ENCODE measurements at regions not wholly inside any gene's neighbourhood (a gene's known extent, or its start where the extent isn't known, plus 50 kb on each side); places are given as distances from the start of the nearest gene placed in this dataset.

DNA sequence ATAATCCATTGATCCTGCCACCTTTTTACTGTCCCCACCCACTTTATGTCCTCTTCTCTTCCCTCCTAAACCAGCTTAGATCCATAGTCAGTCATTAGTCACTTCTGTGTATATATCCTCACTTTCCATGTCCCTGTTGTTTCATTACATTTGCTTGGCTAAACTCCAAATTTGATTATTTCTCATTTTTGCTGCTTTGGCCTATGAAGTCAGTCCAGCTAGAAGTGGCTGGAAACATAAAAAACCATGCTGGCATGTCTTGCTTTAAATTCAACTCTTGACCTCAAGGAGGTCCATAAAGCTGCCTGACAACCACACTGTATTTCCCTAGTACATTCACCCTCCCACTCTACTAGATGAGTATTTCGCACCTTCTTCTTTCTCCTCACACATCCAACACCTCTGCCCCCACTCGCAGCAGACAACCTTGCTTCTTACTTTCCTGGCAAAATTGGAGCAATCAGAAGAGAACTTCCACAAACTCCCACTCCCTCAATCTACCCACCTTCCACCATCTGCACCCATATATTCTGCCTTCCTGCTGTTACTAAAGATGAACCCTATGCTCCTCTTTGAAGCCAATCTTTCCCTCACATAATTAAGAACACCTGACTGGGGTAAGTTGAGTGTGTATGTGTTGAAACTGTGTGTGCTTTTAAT lies 72.1 kb downstream of the ZNF648 start:
- DNase-seq (ENCODE audit: low spot score) = no peak
- in situ Hi-C loops (cut with MboI; ENCODE audit: low sequenced_read_pairs, unreplicated experiment) = no loop called here
- TF ChIP-seq, protein P1, sequence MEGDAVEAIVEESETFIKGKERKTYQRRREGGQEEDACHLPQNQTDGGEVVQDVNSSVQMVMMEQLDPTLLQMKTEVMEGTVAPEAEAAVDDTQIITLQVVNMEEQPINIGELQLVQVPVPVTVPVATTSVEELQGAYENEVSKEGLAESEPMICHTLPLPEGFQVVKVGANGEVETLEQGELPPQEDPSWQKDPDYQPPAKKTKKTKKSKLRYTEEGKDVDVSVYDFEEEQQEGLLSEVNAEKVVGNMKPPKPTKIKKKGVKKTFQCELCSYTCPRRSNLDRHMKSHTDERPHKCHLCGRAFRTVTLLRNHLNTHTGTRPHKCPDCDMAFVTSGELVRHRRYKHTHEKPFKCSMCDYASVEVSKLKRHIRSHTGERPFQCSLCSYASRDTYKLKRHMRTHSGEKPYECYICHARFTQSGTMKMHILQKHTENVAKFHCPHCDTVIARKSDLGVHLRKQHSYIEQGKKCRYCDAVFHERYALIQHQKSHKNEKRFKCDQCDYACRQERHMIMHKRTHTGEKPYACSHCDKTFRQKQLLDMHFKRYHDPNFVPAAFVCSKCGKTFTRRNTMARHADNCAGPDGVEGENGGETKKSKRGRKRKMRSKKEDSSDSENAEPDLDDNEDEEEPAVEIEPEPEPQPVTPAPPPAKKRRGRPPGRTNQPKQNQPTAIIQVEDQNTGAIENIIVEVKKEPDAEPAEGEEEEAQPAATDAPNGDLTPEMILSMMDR (IDR thresholded peaks at IDR 0.05; ENCODE audit: borderline replicate concordance, control extremely low read depth, extremely low read depth, insufficient read depth, missing control alignments) = no peak

DNA sequence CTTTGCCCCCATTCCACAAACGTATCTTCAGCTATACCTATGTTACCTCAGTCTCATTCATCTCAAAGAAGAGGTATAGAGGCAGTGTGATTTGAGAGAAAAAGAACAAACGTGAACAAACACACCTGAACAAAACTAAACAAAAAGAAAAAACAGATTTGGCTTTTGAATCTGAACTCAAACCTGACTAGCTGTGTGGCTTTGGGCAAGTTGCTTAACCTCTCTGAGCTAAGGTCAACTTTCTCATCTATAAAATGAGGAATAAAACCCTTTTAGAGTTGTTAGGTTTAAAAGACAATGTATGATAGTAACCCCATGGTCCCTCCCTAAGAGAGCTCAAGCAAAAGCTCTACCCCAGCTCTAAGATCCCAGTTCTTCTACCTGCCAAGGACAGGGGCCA lies 73.5 kb downstream of the ZNF648 start:
- in situ Hi-C loops (cut with MboI; ENCODE audit: low sequenced_read_pairs, unreplicated experiment) = no loop called here
- DNase-seq (ENCODE audit: low spot score) = no peak
- TF ChIP-seq, protein P1 (IDR thresholded peaks at IDR 0.05; ENCODE audit: borderline replicate concordance, control extremely low read depth, extremely low read depth, insufficient read depth, missing control alignments) = no peak

DNA sequence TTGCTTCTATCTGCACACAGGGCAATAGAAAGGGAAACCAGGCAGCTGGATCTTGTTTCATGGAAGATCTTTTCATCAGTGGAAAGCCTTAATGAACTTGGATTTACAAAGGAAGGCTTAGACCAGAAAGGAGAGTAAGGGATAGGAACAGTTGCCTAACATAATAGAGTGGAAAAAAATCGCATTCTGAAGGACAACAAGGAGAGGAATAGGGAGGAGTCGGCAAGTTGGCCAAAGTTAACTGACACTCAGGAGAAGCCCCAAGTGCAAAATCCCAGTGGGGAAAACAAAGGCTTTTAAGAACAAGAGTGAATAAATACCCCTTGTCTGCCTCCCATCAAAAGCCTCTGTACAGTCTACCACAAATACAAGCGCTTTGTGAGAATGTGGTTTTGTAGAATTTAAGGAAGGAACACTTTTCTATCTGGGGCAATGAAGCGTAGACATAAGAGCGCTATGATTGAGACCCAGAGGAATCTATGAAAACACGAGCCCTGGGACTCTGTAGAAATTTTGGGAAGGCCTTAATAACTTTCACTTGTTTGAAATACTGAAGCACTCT lies 74.1 kb downstream of the ZNF648 start:
- in situ Hi-C loops (cut with MboI; ENCODE audit: low sequenced_read_pairs, unreplicated experiment) = no loop called here
- no peak for DNase-seq (ENCODE audit: low spot score)
- TF ChIP-seq, protein P1 (IDR thresholded peaks at IDR 0.05; ENCODE audit: borderline replicate concordance, control extremely low read depth, extremely low read depth, insufficient read depth, missing control alignments) = no peak

DNA sequence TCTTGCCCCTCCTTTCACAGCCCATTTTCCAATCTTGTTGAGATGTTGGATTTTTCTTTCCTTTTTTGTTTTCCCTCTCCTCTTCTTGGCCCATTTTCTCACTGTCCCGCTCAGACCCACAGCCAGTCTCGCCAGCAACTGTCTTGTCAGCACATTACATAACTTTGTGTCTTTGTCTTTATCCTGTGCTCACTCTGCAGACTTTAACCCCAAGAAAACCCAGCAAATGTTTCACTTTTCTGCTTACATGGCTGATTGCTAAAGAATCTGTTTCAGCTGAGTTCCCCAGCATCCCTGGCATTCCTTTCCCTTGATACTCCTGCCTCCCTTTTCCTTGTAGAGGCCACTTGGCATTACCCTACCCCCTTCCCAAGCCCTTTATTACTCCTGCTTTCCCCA lies 74.6 kb downstream of the ZNF648 start:
- TF ChIP-seq, protein P1 (IDR thresholded peaks at IDR 0.05; ENCODE audit: borderline replicate concordance, control extremely low read depth, extremely low read depth, insufficient read depth, missing control alignments) = no peak
- DNase-seq (ENCODE audit: low spot score) = no peak
- in situ Hi-C loops (cut with MboI; ENCODE audit: low sequenced_read_pairs, unreplicated experiment) = no loop called here

DNA sequence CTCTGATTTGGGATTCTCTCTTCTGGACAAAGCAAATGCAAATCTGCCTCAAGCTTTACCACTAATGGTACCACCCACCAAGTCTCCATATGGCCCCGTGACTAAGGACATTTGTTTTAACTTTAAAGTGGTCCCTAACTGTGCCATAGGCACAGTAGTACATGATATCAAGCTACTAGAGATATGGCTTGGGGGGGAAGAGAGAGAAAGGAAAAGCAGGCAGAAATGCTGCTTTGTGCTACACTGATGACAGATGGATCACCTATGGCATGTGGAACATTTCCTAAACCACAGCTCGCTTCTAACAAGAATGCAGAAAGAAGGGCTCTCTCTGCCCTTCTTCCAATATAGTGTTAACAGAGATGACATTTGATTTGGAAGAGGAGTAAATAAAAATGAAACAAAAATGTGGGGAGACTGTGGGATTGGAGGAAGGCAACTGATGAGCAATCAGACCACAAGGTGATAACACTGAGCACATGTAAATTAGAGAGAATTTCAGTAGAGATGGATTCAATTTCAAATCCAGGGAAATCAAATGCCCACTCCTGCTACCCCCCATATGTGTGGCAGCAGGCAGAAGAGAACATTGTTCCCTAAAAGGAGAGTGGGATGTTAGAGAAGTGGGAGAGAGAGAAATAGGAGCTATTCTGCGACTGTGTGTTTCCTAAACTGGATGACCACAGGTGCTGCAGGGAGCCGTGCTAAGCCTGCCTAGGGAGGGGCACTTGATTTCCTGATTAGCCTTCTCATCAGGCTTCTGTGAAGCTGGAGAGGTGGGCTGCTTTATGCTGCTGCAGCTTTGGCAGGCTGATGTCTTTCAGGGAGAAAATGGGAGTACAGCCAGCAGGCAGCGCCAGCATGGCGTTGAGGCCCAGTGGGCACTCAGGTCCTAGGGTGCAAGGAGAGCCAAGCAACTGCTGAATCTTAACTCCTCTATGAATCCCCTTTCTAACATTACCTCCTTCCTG lies 75.3 kb downstream of the ZNF648 start:
- in situ Hi-C loops (cut with MboI; ENCODE audit: low sequenced_read_pairs, unreplicated experiment) = no loop called here
- TF ChIP-seq, protein P1 (IDR thresholded peaks at IDR 0.05; ENCODE audit: borderline replicate concordance, control extremely low read depth, extremely low read depth, insufficient read depth, missing control alignments) = no peak
- no peak for DNase-seq (ENCODE audit: low spot score)

DNA sequence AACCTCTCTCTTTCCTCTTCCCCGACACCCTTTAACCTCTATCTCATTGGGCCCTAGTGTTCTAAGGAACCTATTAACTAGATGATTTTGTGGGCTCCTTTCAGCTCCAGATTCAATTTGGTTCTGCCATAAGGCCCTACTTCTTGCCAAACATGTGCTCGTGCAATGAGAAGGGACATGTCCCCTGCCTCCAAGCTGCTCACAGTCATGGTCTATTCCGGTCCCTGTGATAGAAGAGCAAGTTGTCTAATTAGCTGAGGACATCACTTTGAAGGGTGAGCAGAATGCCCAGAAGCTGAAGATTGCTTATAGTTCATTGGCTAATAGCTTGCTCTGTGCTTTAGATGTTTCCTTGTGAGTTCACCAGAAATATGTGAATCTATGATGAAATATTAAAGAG lies 76.2 kb downstream of the ZNF648 start:
- in situ Hi-C loops (cut with MboI; ENCODE audit: low sequenced_read_pairs, unreplicated experiment) = no loop called here
- DNase-seq (ENCODE audit: low spot score) = no peak
- TF ChIP-seq, protein P1 (IDR thresholded peaks at IDR 0.05; ENCODE audit: borderline replicate concordance, control extremely low read depth, extremely low read depth, insufficient read depth, missing control alignments) = no peak

Data from GM13976 (cell line).